ENCODE measurements at regions not wholly inside any gene's neighbourhood (a gene's known extent, or its start where the extent isn't known, plus 50 kb on each side); places are given as distances from the start of the nearest gene placed in this dataset.
A peak's percentile ranks its signal among the peaks of the same experiment; 100 is the strongest.

- peak overlapping the region in 1 of 3 donors; percentile 62 for H3K27ac Mint-ChIP-seq
- no peak overlapping the region for H3K4me3 Mint-ChIP-seq
- H3K9me3 Mint-ChIP-seq = peaks cover 1 to 4% (median 2%) of the 10 kb centered on the region in 3 donors
- H3K4me1 Mint-ChIP-seq = peaks cover 0 to 4% (median 0%) of the 10 kb centered on the region in 3 donors
- H3K36me3 Mint-ChIP-seq = peaks cover 3% of the 10 kb centered on the region
- H3K27me3 Mint-ChIP-seq = peaks cover 28% of the 10 kb centered on the region
Observed at GRCh38 chr12:130043685-130044406, 118.4 kb upstream of the FZD10 start.

DNA sequence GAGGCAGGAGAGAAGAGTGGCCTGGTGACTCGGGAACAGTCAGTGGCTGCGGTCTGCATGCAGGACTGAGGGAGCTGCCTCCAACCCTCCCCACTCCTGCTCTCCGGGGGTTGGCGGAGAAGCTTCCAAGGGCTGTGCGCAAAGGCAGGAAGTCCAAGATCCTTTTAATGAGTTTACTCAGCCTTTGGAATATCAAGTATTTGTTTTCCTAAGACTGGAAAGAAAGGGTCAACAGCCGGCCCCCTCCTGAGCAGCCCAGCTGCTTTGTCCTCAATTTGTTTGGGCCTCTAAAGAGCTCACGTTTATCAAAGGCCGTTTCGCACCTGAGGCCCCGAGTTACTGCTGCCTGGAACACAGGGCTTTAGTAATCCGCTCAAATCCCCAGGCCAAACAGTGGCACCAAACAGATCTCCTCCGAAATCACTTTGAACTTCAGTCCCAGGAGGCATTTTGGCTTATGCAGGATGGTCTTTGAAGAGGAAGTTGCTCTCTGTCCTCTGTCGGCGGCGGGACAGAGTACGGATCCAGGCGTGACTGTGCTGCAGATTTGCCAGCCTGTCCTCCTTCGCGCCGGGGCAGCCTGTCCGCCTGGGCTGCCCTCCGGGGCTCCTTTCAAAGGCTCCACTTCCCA, 117.2 kb upstream of the FZD10 start:
- Mint-ChIP-seq H3K4me3 (no peak overlapping the region), H3K36me3 (peaks cover 2% of the 10 kb centered on the region), H3K27ac (no peak overlapping the region), H3K9me3 (peaks cover 0 to 4% (median 1%) of the 10 kb centered on the region in 3 donors), H3K27me3 (peaks cover 25% of the 10 kb centered on the region), H3K4me1 (peaks cover 0 to 4% (median 0%) of the 10 kb centered on the region in 3 donors)

- peaks cover 0 to 12% (median 0%) of the 10 kb centered on the region in 3 donors for H3K9me3 Mint-ChIP-seq
- H3K36me3 Mint-ChIP-seq = peaks cover 2% of the 10 kb centered on the region
- H3K4me3 Mint-ChIP-seq = no peak overlapping the region
- H3K4me1 Mint-ChIP-seq = peaks cover 0 to 3% (median 2%) of the 10 kb centered on the region in 3 donors
- H3K27ac Mint-ChIP-seq = no peak overlapping the region
- H3K27me3 Mint-ChIP-seq = peaks cover 15% of the 10 kb centered on the region
Observed at GRCh38 chr12:130049666-130050065, 112.6 kb upstream of the FZD10 start.

DNA sequence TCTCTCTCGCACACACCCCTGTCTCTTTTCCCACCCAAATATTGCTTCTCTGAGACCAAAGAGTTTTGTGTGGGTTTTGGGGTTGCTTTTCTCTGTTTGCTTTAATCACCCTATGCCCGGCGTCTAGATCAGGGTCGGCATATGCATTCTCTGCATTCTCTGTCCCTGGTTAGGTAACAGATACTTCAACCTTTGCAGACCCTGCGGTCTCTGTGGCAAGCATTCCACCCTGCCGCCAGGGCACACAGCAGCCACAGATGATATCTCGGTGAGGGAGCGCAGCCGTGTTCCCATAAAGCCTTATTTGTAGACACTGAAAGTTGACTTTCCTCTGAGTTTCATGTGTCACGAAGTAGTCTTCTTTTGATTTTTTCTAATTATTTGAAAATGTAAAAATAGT, 110.4 kb upstream of the FZD10 start:
- H3K27me3 Mint-ChIP-seq = peaks cover 5% of the 10 kb centered on the region
- H3K9me3 Mint-ChIP-seq = peaks cover 0 to 14% (median 0%) of the 10 kb centered on the region in 3 donors
- peaks cover 2% of the 10 kb centered on the region for H3K36me3 Mint-ChIP-seq
- H3K27ac Mint-ChIP-seq = no peak overlapping the region
- no peak overlapping the region for H3K4me3 Mint-ChIP-seq
- H3K4me1 Mint-ChIP-seq = peaks cover 0 to 3% (median 2%) of the 10 kb centered on the region in 3 donors

- Mint-ChIP-seq H3K27me3 (no peaks in the 10 kb centered on the region), H3K27ac (no peak overlapping the region)
Observed at GRCh38 chr12:130053651-130054069, 108.6 kb upstream of the FZD10 start.

DNA sequence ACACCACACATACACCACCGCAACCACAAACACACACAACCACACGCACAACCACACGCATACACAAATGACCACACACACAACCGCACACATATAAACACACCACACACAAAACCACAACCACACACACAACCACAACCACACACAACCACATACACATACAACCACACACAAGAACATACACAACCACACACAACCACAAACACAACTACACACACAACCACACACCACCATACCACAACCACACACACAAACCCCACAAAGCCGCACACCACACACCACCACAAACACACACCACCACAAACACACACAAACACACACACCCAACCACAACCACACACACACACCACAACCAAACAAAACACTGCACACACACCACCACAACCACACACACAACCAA, 107.5 kb upstream of the FZD10 start:
- Mint-ChIP-seq H3K27me3 (no peaks in the 10 kb centered on the region), H3K4me3 (no peak overlapping the region), H3K27ac (no peak overlapping the region), H3K4me1 (peaks cover 0 to 3% (median 0%) of the 10 kb centered on the region in 3 donors), H3K36me3 (no peaks in the 10 kb centered on the region), H3K9me3 (peaks cover 0 to 14% (median 0%) of the 10 kb centered on the region in 3 donors)

More at GRCh38 chr12:130053651-130054069, 108.6 kb upstream of the FZD10 start:
- Mint-ChIP-seq H3K4me3 (no peak overlapping the region), H3K4me1 (peaks cover 0 to 3% (median 0%) of the 10 kb centered on the region in 3 donors), H3K36me3 (peaks cover under 1% of the 10 kb centered on the region), H3K9me3 (peaks cover 0 to 14% (median 0%) of the 10 kb centered on the region in 3 donors)

- Mint-ChIP-seq H3K36me3 (no peaks in the 10 kb centered on the region), H3K4me1 (no peaks in the 10 kb centered on the region), H3K4me3 (no peak overlapping the region), H3K27ac (no peak overlapping the region), H3K9me3 (peaks cover 5 to 16% (median 6%) of the 10 kb centered on the region in 3 donors), H3K27me3 (no peaks in the 10 kb centered on the region)
Observed at GRCh38 chr12:130058926-130059472, 103.3 kb upstream of the FZD10 start.

DNA sequence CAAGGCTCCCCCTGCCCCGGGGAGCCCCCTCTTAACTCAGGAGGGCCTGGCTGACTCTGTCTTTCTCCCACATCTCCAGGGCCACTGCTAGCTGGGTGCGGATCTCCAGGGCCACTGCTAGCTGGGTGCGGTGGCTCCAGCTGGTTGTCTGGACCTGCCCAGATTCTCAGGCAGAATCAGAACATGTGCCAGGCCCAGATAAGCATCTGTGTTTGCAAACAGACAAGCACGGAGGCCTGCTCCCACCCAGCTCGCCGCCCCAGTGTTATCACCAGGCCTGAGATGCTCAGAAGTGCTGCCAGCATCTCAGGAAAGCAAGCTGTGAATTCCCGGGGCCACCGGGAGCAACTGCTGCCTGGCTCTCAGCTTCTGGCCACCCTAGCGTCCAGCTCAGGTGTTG, 98.4 kb upstream of the FZD10 start:
- H3K4me1 Mint-ChIP-seq = peaks cover 0 to 2% (median 0%) of the 10 kb centered on the region in 3 donors
- no peaks in the 10 kb centered on the region for H3K36me3 Mint-ChIP-seq
- no peak overlapping the region for H3K4me3 Mint-ChIP-seq
- H3K27ac Mint-ChIP-seq = no peak overlapping the region
- H3K9me3 Mint-ChIP-seq = peaks cover 6 to 13% (median 8%) of the 10 kb centered on the region in 3 donors
- no peaks in the 10 kb centered on the region for H3K27me3 Mint-ChIP-seq

DNA sequence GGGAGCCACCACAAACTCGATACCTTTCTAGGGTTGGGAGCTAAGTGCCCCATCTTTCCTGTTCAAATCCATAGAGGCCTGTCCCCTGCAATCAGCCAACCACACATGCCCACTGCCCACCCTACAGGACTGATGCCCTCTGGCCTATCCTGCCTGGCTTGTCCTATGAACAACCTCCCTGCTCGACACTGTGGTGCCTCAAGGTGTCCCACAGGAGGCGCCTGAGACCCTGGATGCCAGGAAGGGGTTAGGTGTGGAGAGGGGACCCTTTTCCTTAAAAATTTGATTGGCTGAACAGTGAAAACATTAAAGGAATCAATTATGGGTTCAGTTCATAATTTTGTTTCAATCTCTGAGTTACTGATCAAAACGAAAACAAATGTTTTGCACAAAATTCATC, 97.3 kb upstream of the FZD10 start:
- Mint-ChIP-seq H3K4me1 (peaks cover 0 to 2% (median 0%) of the 10 kb centered on the region in 3 donors), H3K9me3 (peaks cover 7 to 13% (median 8%) of the 10 kb centered on the region in 3 donors), H3K27me3 (no peaks in the 10 kb centered on the region), H3K4me3 (no peak overlapping the region), H3K27ac (no peak overlapping the region), H3K36me3 (no peaks in the 10 kb centered on the region)

DNA sequence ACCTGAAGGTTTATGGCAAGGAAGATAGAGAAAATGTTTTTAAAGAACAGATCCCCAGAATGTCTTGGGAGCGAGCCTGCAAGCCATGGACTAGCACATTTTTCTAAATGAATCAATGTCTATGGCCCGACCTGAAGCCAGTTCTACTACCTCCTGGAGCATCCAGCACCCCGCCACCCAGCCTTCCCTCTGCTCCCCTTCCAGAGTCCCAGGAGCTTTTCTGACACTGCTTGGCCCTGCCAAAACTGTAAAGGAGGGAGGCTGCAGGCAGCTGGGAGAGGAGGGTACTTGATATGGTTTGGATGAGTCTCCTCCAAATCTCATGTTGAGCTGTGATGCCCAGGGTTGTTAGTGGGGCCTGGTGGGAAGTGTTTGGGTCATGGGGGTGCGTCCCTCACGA, 95.5 kb upstream of the FZD10 start:
- Mint-ChIP-seq H3K27ac (no peak overlapping the region), H3K4me1 (peaks cover 0 to 2% (median 0%) of the 10 kb centered on the region in 3 donors), H3K27me3 (no peaks in the 10 kb centered on the region), H3K9me3 (peaks cover 3 to 4% (median 4%) of the 10 kb centered on the region in 3 donors), H3K4me3 (no peak overlapping the region), H3K36me3 (no peaks in the 10 kb centered on the region)

- H3K9me3 Mint-ChIP-seq = peaks cover 0 to 3% (median 2%) of the 10 kb centered on the region in 3 donors
- peaks cover 0 to 2% (median 0%) of the 10 kb centered on the region in 3 donors for H3K4me1 Mint-ChIP-seq
- H3K27me3 Mint-ChIP-seq = no peaks in the 10 kb centered on the region
- no peaks in the 10 kb centered on the region for H3K36me3 Mint-ChIP-seq
- H3K4me3 Mint-ChIP-seq = no peak overlapping the region
- H3K27ac Mint-ChIP-seq = no peak overlapping the region
Observed at GRCh38 chr12:130068741-130069140, 93.5 kb upstream of the FZD10 start.

DNA sequence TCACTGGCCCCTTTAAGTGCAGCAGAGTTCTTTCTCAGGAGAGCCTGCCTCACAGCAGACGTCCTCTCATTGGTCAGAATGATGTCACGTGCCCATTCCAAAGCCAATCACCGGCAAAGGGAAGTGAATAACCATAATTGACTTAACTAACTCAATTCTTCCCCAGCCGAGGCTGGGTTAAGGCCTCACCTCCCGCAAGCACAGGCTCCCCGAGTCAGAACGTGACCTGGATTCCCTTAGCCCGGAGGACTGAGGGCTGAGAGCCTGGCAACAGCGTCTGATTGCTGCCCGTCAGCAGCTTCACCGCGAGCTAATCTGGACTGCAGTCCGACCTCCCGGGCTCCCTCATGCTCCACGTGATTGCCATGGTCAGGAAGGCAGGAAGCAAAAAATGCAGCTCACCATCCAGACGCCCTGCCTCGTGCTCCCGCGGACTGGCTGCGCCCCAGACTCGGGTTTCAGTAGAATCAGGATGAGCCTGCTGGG, 92.1 kb upstream of the FZD10 start:
- Mint-ChIP-seq H3K4me1 (peaks cover 0 to 2% (median 0%) of the 10 kb centered on the region in 3 donors), H3K9me3 (peaks cover under 1 to 3% (median 2%) of the 10 kb centered on the region in 3 donors), H3K4me3 (no peak overlapping the region), H3K36me3 (no peaks in the 10 kb centered on the region), H3K27me3 (no peaks in the 10 kb centered on the region), H3K27ac (no peak overlapping the region)

DNA sequence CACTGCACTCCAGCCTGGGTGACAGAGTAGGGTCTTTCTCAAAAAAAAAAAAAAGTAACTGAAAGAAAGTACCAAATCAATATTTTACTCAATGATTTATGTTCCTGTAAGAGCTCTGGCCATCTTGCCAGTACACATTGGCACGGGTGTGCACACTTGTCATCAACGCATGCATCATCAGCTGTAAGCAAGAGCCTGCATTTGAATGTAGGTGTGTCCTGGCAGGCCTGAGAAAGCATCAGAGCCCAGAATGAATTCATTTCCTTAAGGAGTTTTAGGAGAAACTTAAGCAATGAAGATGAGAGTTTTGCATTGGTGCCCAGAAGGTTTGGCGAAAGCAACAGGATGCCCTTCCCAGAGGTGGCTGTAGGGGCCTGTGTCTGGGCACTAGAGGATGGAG, 88.5 kb upstream of the FZD10 start:
- Mint-ChIP-seq H3K27ac (no peak overlapping the region), H3K36me3 (no peaks in the 10 kb centered on the region), H3K4me1 (peaks cover 0 to 2% (median 0%) of the 10 kb centered on the region in 3 donors), H3K4me3 (no peak overlapping the region), H3K27me3 (no peaks in the 10 kb centered on the region), H3K9me3 (peaks cover 3 to 18% (median 3%) of the 10 kb centered on the region in 3 donors)

DNA sequence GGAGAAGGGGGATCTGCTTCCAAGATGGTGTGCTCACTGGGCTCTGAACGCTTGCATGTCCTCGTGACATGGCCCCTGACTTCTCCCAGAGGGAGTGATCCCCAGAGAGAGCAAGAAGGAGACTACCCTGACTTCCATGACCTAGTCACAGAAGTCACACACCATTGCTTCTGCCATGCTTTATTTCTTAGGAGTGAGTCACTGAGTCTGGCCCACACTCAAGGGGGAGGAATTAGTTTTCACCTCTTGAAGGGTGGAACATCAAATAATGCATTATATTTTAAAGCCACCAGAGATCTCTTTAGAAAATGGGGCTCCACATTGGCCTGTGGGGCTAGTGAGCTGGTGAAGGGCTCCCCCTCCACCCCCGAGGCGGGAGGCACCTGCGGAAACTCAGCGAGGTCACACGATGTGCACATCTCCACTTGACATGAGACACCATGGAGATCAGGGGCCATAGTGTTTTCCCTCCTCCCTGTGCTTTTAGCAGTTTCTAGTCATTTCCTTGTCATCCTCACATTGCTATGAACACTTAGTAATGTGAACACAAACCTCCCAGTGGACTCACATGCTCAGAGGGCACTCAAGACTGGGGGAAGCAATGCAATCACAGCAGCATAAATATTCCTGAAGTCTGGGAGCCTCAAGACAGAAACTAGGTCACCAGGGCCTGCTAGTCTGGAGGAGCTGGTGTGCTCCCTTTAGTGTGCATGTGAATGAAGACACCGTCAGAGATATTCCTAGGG, 87.4 kb upstream of the FZD10 start:
- peaks cover 0 to 2% (median 0%) of the 10 kb centered on the region in 3 donors for H3K4me1 Mint-ChIP-seq
- H3K27me3 Mint-ChIP-seq = no peaks in the 10 kb centered on the region
- no peaks in the 10 kb centered on the region for H3K36me3 Mint-ChIP-seq
- H3K4me3 Mint-ChIP-seq = no peak overlapping the region
- peaks cover 2 to 28% (median 3%) of the 10 kb centered on the region in 3 donors for H3K9me3 Mint-ChIP-seq
- no peak overlapping the region for H3K27ac Mint-ChIP-seq
